PC-9 (cell line): ENCODE measurements at regions not wholly inside any gene's neighbourhood (a gene's known extent, or its start where the extent isn't known, plus 50 kb on each side); places are given as distances from the start of the nearest gene placed in this dataset.

Source experiments
- CTCF ChIP-seq: fragments of 200-600 bp; sonication (generic); conservative IDR thresholded peaks from 2 replicates; pipeline ENCODE4 v1.6.1; 2017; ENCODE audit warnings: mixed run types, antibody characterized with exemption, mild to moderate bottlenecking, moderate library complexity
- EZH2 ChIP-seq: fragments of 200-600 bp; sonication (generic); IDR thresholded peaks from 2 replicates; pipeline ENCODE4 v1.8.0; 2017; ENCODE audit warnings: antibody characterized with exemption, low read depth

- TF ChIP-seq CTCF (no peak), EZH2 (no peak)
Observed at GRCh38 chr5:30479104-30479503, 714.4 kb upstream of the CDH6 start.
